ENCODE measurements at regions not wholly inside any gene's neighbourhood (a gene's known extent, or its start where the extent isn't known, plus 50 kb on each side); places are given as distances from the start of the nearest gene placed in this dataset.

GRCh38 chr5:29777373-29777772 lies 1416.1 kb upstream of the CDH6 start:
- Histone ChIP-seq H3K4me3 (no peak overlapping the region), H3K9me3 (replicated peaks) (no peaks in the 10 kb centered on the region), H3K27me3 (ENCODE audit: low read depth) (no peaks in the 10 kb centered on the region), H3K36me3 (no peaks in the 10 kb centered on the region), H3K4me1 (no peaks in the 10 kb centered on the region), H3K27ac (replicated peaks) (no peak overlapping the region)
- intact Hi-C loops (cut with micrococcal nuclease): no loop called here
- no peak for TF ChIP-seq CTCF (IDR thresholded peaks at IDR 0.05; ENCODE audit: borderline replicate concordance)
- no peak for DNase-seq

DNA sequence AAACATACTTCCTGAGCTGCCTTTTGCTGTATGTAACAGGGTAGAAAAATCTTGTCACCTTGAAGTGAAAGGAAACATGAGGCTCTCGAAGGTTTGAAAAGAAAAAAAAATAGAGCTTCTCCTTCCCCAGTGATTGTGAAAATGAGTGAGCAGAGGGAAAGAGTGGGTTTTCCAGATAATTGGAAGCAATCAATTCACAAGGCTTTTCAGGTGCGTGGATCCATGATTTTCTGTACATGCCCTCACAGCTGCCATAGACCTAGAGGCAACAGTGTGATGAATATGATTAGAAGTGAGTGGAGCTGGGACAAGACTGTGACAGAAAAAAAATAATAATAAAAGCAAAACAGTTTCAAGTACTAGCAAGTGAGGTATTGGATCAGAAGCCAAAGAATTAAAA lies 1422.5 kb upstream of the CDH6 start:
- no peak for DNase-seq
- intact Hi-C loops (cut with micrococcal nuclease): no loop called here
- Histone ChIP-seq H3K4me1 (no peaks in the 10 kb centered on the region), H3K36me3 (no peaks in the 10 kb centered on the region), H3K9me3 (replicated peaks) (peaks cover 20% of the 10 kb centered on the region), H3K27me3 (ENCODE audit: low read depth) (no peaks in the 10 kb centered on the region), H3K4me3 (no peak overlapping the region), H3K27ac (replicated peaks) (no peak overlapping the region)
- TF ChIP-seq CTCF (IDR thresholded peaks at IDR 0.05; ENCODE audit: borderline replicate concordance): no peak

- Histone ChIP-seq H3K4me1 (no peaks in the 10 kb centered on the region), H3K27ac (replicated peaks) (no peak overlapping the region), H3K9me3 (replicated peaks) (peaks cover 20% of the 10 kb centered on the region), H3K36me3 (no peaks in the 10 kb centered on the region), H3K27me3 (ENCODE audit: low read depth) (no peaks in the 10 kb centered on the region), H3K4me3 (no peak overlapping the region)
- intact Hi-C loops (cut with micrococcal nuclease): no loop called here
- no peak for DNase-seq
- TF ChIP-seq CTCF (IDR thresholded peaks at IDR 0.05; ENCODE audit: borderline replicate concordance): no peak
Observed at GRCh38 chr5:29769474-29769873, 1424.0 kb upstream of the CDH6 start.

GRCh38 chr5:29758986-29759421 lies 1434.5 kb upstream of the CDH6 start:
- no peak for DNase-seq
- Histone ChIP-seq H3K9me3 (replicated peaks) (peaks cover 19% of the 10 kb centered on the region), H3K27ac (replicated peaks) (no peak overlapping the region), H3K4me1 (no peaks in the 10 kb centered on the region), H3K27me3 (ENCODE audit: low read depth) (no peaks in the 10 kb centered on the region), H3K4me3 (no peak overlapping the region), H3K36me3 (no peaks in the 10 kb centered on the region)
- TF ChIP-seq CTCF (IDR thresholded peaks at IDR 0.05; ENCODE audit: borderline replicate concordance): no peak
- intact Hi-C loops (cut with micrococcal nuclease): no loop called here

- no peaks in the 10 kb centered on the region for H3K36me3 ChIP-seq
- no peak for DNase-seq
- H3K4me1 ChIP-seq: no peaks in the 10 kb centered on the region
- H3K4me3 ChIP-seq: no peak overlapping the region
- no peak overlapping the region for H3K27ac ChIP-seq (replicated peaks)
- H3K27me3 ChIP-seq (ENCODE audit: low read depth): no peaks in the 10 kb centered on the region
- intact Hi-C loops (cut with micrococcal nuclease): no loop called here
- peaks cover 36% of the 10 kb centered on the region for H3K9me3 ChIP-seq (replicated peaks)
- no peak for TF ChIP-seq CTCF (IDR thresholded peaks at IDR 0.05; ENCODE audit: borderline replicate concordance)
Observed at GRCh38 chr5:29750453-29750852, 1443.0 kb upstream of the CDH6 start.

- no peak for DNase-seq
- no peak overlapping the region for H3K27ac ChIP-seq (replicated peaks)
- no peak overlapping the region for H3K4me3 ChIP-seq
- no peak for TF ChIP-seq CTCF (IDR thresholded peaks at IDR 0.05; ENCODE audit: borderline replicate concordance)
- no peaks in the 10 kb centered on the region for H3K27me3 ChIP-seq (ENCODE audit: low read depth)
- H3K4me1 ChIP-seq: no peaks in the 10 kb centered on the region
- intact Hi-C loops (cut with micrococcal nuclease): no loop called here
- H3K36me3 ChIP-seq: no peaks in the 10 kb centered on the region
- H3K9me3 ChIP-seq (replicated peaks): peaks cover 17% of the 10 kb centered on the region
Observed at GRCh38 chr5:29744618-29745017, 1448.9 kb upstream of the CDH6 start.

All from left ventricle myocardium inferior (tissue), 1 donor.